Left kidney (tissue), 1 donor: ENCODE measurements at regions not wholly inside any gene's neighbourhood (a gene's known extent, or its start where the extent isn't known, plus 50 kb on each side); places are given as distances from the start of the nearest gene placed in this dataset.
"Not testable (repeated sequence)": the region's sequence is repeated elsewhere in the genome, so short reads cannot be mapped to it uniquely, and the experiment has no call there.

Experiments
- DNase-seq: peaks from one replicate; pipeline ENCODE4 v3.0.0-alpha.2; 2013

GRCh38 chr16:79973320-79973719, 372.8 kb upstream of the MAF start:
- no peak for DNase-seq

DNA sequence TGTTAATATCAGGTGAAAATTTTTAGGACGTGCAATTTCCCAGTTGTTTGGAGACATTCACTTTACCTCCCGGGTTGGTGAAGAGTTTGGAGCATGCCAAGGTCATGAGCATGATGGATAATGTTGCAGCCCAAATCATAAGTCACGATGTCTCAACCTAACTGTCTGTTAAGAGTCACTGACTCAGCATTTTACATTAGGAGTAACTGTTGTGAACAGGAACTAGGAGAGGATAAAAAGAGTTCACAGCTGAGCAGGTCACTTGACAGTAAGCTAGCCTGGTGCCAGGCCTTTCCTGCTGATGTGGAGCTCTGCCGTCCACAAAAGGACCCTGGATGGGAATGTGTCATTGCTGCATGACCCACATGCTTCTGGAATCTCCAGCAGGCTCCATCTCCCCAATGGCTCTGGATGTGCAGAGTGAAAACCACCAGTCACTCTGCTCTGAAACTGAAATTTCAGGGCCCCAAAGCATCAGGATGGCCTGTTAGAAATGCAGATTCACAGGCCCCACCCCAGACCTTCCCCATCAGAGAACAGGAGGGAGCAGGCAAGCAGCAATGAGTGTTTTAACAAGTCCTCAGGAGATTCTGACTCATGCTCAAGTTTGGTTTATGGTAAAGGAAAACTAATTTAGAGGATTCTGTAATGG, 371.6 kb upstream of the MAF start:
- DNase-seq = no peak

DNA sequence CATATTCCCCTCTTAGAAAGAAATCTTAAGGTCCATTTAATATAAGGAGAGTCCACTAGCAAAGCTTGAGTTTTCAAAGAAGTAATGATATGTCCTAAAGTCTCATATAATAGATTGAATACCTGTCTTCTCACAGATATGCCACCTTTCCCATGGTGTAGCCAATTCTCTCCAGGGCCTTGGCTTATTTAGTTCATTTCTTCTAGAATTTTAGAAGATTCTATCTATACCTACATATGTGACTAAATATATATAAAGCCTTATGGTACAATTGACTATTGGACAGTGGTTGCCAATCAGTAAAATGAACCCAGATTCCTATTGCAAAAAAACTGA, 370.7 kb upstream of the MAF start:
- DNase-seq = no peak

DNA sequence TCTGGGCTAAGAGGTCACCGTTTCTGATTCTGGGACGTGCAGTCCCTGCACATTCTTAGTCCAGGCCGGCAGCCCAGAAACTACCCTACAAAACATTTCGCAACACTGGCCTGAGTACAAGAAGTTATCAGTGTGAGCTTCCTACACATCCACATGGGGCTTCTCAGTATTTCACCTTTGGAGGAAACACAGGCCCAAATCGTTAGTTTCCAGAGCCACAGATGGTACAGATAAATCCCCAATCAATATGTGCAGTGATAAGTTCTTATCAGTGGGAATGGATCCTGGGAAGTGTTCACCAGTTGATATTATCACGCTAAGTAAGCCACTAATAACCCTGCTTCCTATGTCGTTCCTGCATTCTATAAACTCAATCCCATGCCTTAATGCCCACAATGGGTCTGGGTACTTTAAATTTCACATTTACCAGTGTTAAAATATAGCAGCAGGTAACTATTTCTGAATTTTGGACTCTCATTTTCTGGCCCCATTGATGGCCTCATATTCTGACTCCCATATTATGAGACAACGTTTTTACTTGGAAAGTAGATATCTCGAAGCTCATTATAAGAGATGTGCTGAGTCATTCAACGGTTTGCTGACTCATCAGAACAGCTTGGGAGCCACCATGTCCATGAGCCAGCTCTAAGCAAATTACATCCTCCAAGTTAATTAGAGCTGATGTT, 370.2 kb upstream of the MAF start:
- no peak for DNase-seq

DNA sequence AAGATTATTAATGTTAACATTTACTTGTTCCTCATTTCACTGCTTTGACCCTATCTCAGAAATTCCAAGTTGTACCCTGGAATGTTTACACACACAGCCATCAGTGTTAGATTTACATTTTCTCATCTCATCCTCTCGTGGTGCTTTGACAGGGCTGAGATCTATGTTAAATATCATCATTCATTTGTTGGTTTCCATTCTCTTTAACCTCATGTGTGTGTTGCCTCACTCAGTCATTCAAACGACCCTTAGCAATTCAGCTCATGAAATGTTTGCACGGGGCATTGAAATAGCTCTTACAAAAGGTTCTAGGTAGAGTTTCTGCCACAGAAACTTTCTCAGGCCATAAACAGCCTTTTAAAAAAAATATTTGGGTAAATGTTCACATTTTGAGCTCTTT, 369.6 kb upstream of the MAF start:
- DNase-seq = no peak

GRCh38 chr16:79969458-79969857, 368.9 kb upstream of the MAF start:
- no peak for DNase-seq

- DNase-seq = no peak
Observed at GRCh38 chr16:79966226-79966625, 365.7 kb upstream of the MAF start.

DNA sequence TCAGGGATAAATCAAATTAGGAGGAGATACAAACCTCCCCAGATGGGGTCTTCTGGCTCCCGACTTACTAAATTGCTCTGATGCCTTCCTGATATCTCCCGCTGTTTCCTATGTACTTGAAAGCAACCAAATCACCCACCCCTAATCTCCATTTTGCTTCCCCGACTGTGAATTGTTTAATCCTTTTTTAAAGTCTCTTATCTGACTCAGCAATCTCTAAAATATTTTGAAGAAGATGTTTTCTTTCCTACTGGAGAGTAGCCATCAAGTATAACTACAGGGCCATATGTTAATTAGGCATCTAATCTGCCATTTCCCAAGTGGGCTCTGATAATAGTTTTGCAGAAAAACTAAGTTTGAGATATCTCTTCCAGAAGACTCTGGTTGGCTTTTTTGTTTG, 365.2 kb upstream of the MAF start:
- DNase-seq = no peak

GRCh38 chr16:79964104-79964503, 363.6 kb upstream of the MAF start:
- DNase-seq = no peak

DNA sequence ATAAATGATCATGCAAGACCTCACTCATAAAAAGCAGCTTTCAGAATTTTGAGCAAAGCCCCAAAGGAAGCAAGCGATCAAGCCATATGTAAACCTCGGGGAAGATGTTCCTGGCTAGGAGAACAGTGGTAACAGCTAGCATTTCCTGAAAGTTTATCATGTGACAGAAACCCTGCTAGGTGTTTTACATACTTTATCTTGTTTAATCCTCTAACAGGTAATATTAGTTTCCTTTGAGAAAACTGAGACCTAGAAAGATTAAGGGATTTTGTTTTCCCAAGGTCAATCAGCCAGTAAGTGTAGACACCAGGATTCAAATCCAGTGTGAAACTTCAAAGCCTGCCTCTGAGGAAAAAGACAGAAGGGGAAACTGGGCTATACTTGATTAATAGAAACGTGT, 362.4 kb upstream of the MAF start:
- DNase-seq = no peak

- no peak for DNase-seq
Observed at GRCh38 chr16:79959226-79959625, 358.7 kb upstream of the MAF start.

DNA sequence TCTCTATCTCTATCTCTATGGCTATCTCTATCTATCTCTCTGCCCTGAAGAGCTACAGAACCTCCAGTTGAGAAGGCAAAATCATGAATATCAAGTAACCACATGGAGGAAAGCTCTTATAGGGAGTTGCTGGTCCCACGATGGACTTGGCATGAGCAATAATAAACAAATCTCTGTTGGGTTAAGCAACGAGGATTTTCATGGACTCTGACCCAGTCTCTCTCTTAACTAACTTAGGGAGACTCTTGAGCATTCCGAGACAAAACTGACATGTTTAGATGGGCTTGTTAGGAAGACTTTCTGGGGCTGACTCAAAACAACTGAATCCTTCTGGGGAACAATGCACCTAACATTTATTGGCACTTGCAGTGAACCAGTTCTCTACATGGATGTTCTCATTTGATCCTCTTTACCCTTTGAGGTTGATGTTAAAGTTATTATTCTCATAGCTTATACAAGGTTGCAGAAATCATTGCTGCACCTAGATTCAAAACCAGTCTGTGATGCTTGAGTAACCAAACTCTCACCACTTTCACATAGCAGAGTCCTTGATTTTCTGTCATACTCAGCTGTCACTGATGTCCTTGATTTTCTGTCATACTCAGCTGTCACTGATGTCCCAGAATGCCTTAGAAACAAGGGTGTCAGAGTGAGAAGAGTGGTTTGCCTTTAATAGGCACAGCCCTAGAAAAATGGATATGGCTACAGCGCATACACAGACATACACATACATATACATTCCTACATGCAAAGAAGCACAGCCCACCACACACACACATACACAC, 354.6 kb upstream of the MAF start:
- no peak for DNase-seq

DNA sequence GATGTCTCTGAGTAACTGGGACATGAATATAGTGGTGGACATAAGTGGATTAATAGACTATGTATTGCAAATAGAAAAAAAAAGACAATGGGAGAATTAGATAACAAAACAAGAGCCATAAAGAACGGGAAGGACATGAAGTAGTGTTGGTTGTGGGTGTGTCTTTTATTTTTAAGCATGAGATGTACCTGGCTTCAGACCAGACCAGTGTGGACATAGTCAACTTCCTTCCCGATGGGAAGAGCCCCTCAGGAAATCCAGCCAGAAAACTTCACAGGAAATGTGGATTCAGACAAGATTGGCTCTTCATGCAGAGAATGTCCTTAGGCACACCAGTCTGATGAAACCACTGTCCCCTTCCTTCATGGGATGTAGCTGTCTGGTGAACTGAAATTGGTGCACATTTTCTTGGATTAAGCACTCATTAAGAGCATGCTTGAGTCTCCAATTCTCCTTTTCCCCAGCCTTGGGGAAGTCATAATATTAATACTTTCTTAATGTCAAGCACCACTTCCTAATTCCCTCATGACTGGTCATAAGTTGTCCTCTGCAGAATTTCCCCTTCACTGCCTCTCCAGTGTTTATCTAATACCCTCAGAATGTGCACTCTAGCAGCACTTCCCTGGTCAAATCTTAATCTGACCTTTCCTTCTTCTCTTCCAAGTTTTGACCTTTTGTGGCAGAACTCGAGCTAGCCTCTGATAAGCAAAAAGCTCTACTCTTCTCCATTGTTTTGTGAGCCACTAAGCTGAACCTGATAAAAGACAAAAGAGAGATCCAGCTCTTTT, 350.6 kb upstream of the MAF start:
- DNase-seq = no peak

- no peak for DNase-seq
Observed at GRCh38 chr16:79949417-79949816, 348.9 kb upstream of the MAF start.

GRCh38 chr16:79947771-79948170, 347.2 kb upstream of the MAF start:
- no peak for DNase-seq

GRCh38 chr16:79946252-79946651, 345.7 kb upstream of the MAF start:
- no peak for DNase-seq

DNA sequence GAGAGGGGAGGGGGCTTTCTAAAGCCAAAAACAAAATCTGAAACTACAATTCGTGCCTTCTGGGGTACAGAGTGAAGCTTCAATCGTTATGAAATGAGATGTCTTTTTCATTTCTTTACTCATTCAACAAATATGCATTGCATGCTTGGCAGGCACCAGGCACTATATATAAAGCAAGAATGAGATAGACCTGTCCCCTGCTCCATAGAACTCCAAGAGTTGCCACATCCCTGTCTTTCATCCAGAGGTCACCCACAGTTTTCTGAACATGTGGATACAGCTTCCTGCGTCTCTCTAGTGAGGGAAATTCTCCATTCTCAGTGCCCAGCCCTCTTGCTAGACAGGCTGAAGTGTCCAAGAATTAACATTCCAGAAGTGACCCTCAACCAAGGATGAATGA, 343.2 kb upstream of the MAF start:
- DNase-seq = no peak

- DNase-seq = no peak
Observed at GRCh38 chr16:79938575-79938974, 338.0 kb upstream of the MAF start.

DNA sequence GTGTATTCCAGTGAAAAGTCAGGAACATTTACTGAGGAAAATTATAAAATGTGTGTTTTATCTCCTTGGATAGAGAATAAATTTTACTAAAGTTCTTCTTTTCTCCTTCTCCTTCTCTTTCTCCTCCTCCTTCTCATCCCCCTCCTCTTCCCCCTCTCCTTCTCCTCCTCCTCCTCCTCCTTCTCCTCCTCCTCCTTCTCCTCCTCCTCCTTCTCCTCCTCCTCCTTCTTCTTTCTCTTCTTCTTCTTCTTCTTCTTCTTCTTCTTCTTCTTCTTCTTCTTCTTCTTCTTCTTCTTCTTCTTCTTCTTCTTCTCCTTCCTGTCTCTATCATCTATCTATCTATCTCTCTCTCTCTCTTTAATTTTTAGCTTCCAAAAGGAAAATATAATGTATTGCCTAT, 337.1 kb upstream of the MAF start:
- not testable (repeated sequence) for DNase-seq

DNA sequence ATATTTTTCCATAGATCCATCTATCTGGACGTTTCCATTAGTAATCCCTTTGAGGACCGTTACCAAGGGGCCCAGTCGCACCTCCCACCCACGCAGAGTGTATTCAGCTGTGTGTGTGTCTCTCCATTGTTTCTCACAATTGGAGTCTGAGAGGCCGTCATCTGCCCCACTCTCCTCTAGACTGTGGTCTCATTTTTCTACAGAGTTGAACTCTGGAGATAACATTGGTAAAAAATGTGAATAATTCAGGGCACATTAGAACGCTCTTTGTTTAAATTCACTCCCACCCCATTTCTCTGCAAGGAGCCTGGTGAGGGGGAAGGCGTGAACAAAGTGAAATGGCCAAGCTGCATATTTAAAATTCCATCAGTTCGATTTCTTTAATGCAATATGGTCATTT, 333.1 kb upstream of the MAF start:
- no peak for DNase-seq

DNA sequence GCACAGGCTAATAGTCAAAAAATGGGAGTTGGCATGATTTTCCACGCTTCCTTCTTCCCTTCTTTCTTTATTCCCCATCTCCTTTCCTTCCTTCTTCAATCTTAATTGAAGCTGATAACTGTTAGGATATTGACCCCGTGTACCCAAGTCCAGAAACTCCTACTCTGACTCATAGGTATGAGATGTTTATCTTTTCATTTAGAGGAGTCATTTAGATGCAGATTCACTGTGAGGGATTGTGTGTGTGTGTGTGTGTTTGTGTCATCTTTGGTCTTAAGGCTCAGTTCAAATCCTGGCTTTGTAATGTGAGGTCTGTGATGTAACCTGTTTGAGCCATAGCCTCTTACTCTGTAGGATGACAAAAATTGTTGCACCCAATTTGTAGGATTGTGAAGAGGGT, 332.0 kb upstream of the MAF start:
- DNase-seq = no peak

- no peak for DNase-seq
Observed at GRCh38 chr16:79931721-79932120, 331.2 kb upstream of the MAF start.
